Hepatocyte (in vitro differentiated cells): ENCODE measurements at regions not wholly inside any gene's neighbourhood (a gene's known extent, or its start where the extent isn't known, plus 50 kb on each side); places are given as distances from the start of the nearest gene placed in this dataset.

Experiments used
- DNase-seq: peaks from one replicate; pipeline ENCODE4 v3.0.0-alpha.2; 2016; ENCODE audit warnings: low spot score
- H2AFZ ChIP-seq: fragments of 200-600 bp; sonication (generic); 2 replicates; pipeline ENCODE4 v1.6.0; 2016; ENCODE audit warnings: antibody characterized with exemption, mild to moderate bottlenecking
- H3K27ac ChIP-seq: fragments of 200-600 bp; sonication (generic); 2 replicates; pipeline ENCODE4 v1.5.1; 2016; ENCODE audit warnings: mild to moderate bottlenecking
- H3K27me3 ChIP-seq: fragments of 200-600 bp; sonication (generic); 2 replicates; pipeline ENCODE4 v1.6.1; 2016
- H3K36me3 ChIP-seq: fragments of 200-600 bp; sonication (generic); replicated peaks from 2 replicates; pipeline ENCODE4 v1.5.1; 2016; ENCODE audit warnings: low read depth; ENCODE audit not compliant: insufficient read depth
- H3K4me1 ChIP-seq: fragments of 200-600 bp; sonication (generic); 2 replicates; pipeline ENCODE4 v1.5.1; 2016; ENCODE audit warnings: mild to moderate bottlenecking, moderate library complexity; ENCODE audit not compliant: insufficient read depth
- H3K4me2 ChIP-seq: fragments of 200-600 bp; sonication (generic); 2 replicates; pipeline ENCODE4 v1.6.0; 2016
- H3K4me3 ChIP-seq: fragments of 200-600 bp; sonication (generic); 2 replicates; pipeline ENCODE4 v1.5.1; 2016; ENCODE audit warnings: mild to moderate bottlenecking
- H3K79me2 ChIP-seq: fragments of 200-600 bp; sonication (generic); 2 replicates; pipeline ENCODE4 v1.6.0; 2017; ENCODE audit warnings: mild to moderate bottlenecking
- H3K9me2 ChIP-seq: fragments of 200-600 bp; sonication (generic); replicated peaks from 2 replicates; pipeline ENCODE4 v1.6.0; 2017; ENCODE audit warnings: mild to moderate bottlenecking; ENCODE audit not compliant: insufficient read depth
- H3K9me3 ChIP-seq: fragments of 200-600 bp; sonication (generic); 2 replicates; pipeline ENCODE4 v1.5.1; 2016; ENCODE audit warnings: low read depth, mild to moderate bottlenecking
- H4K20me1 ChIP-seq: fragments of 200-600 bp; sonication (generic); 2 replicates; pipeline ENCODE4 v1.6.0; 2016; ENCODE audit warnings: mild to moderate bottlenecking; ENCODE audit not compliant: insufficient read depth, poor library complexity, severe bottlenecking
- EZH2 ChIP-seq: fragments of 200-600 bp; sonication (generic); IDR thresholded peaks from 2 replicates; pipeline ENCODE4 v1.6.1; 2016; ENCODE audit warnings: antibody characterized with exemption, mild to moderate bottlenecking, borderline replicate concordance
- EZH2phosphoT487 ChIP-seq: fragments of 200-600 bp; sonication (generic); IDR thresholded peaks from one replicate; pipeline ENCODE4 v1.6.1; 2018; ENCODE audit warnings: antibody characterized with exemption, mild to moderate bottlenecking, low read depth, moderate library complexity; ENCODE audit not compliant: unreplicated experiment, severe bottlenecking
- WGBS: methylation state at CpG from one replicate; pipeline ENCODE4 v1.1.6; 2016; ENCODE audit warnings: low lambda C conversion rate; ENCODE audit errors: missing lambda C conversion rate; 5-methylcytosine and 5-hydroxymethylcytosine counted together
- TF ChIP-seq, protein P1 (sequence below): fragments of 200-600 bp; sonication (generic); IDR thresholded peaks from 2 replicates; pipeline ENCODE4 v1.5.1; 2016; ENCODE audit warnings: antibody characterized with exemption, mild to moderate bottlenecking; ENCODE audit not compliant: poor library complexity

DNA sequence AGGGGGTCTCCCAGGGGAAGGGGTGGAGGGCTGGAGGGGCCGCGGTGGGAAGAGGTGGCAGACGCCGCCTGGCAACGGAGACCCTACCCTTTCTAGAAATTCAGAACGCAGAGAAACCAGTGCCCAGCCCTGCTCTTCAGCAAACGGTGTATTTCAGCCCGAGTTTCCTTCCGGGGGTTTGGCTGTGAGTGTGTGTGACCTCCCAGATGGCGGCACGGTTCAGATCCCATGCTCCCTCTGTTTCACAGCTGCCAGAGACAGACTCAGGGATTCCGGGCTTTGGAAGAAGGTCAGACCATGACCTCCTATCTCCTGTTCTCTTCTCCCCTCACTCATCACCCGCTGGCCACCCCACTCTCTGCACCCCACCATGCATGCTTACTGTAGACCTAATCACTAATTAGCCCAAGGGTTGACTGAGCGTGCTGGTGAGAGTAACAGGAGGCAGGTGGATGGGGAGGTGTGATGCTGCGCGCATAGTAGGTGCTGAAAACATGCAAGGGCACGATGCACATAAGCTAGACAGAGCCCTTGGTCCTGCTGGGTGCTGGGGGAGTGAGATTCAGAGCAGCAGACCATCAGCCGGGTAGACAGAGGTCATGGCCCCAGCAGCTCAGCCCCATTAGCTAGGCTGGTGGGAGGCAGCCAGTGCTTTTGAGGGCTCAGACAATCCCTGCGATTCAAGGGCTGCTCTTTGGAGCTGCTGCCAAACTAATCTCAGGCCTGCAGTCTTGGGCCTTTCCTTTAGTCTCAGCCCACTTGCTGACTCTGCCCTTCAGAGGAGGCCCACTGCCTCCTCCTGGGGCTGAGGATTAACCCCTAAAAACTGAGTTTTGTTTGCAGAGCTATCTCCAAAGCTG, 256.5 kb upstream of the CADM1 start:
- Histone ChIP-seq H3K27ac (no peak overlapping the region), H3K4me2 (peak overlapping the region; percentile 99), H3K4me3 (peak overlapping the region; percentile 98), H3K9me2 (no peaks in the 10 kb centered on the region), H3K36me3 (no peaks in the 10 kb centered on the region), H4K20me1 (no peaks in the 10 kb centered on the region), H3K9me3 (no peaks in the 10 kb centered on the region), H3K79me2 (no peaks in the 10 kb centered on the region), H3K4me1 (peaks cover 5% of the 10 kb centered on the region), H2AFZ (peak overlapping the region; percentile 95), H3K27me3 (peaks cover 53% of the 10 kb centered on the region)
- no peak for DNase-seq
- TF ChIP-seq EZH2: no peak
- no peak for TF ChIP-seq EZH2phosphoT487
- 39% methylated on average over 17 of the region's 19 CpGs for WGBS

- peak overlapping the region; percentile 95 for H2AFZ ChIP-seq
- TF ChIP-seq, protein P1, sequence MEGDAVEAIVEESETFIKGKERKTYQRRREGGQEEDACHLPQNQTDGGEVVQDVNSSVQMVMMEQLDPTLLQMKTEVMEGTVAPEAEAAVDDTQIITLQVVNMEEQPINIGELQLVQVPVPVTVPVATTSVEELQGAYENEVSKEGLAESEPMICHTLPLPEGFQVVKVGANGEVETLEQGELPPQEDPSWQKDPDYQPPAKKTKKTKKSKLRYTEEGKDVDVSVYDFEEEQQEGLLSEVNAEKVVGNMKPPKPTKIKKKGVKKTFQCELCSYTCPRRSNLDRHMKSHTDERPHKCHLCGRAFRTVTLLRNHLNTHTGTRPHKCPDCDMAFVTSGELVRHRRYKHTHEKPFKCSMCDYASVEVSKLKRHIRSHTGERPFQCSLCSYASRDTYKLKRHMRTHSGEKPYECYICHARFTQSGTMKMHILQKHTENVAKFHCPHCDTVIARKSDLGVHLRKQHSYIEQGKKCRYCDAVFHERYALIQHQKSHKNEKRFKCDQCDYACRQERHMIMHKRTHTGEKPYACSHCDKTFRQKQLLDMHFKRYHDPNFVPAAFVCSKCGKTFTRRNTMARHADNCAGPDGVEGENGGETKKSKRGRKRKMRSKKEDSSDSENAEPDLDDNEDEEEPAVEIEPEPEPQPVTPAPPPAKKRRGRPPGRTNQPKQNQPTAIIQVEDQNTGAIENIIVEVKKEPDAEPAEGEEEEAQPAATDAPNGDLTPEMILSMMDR: no peak
- TF ChIP-seq EZH2phosphoT487 (no peak), EZH2 (peak; percentile 31)
Measured at GRCh38 chr11:115759622-115760460, 255.6 kb upstream of the CADM1 start.

GRCh38 chr11:115758011-115758410, 253.8 kb upstream of the CADM1 start:
- no peaks in the 10 kb centered on the region for H3K36me3 ChIP-seq
- no peaks in the 10 kb centered on the region for H3K79me2 ChIP-seq
- no peaks in the 10 kb centered on the region for H3K9me3 ChIP-seq
- no peak overlapping the region for H2AFZ ChIP-seq
- peaks cover 58% of the 10 kb centered on the region for H3K27me3 ChIP-seq
- DNase-seq: no peak
- no peak overlapping the region for H3K4me3 ChIP-seq
- no peaks in the 10 kb centered on the region for H3K9me2 ChIP-seq
- 92% methylated on average over 8 of the region's 8 CpGs for WGBS
- peaks cover 5% of the 10 kb centered on the region for H3K4me1 ChIP-seq
- H4K20me1 ChIP-seq: no peaks in the 10 kb centered on the region
- TF ChIP-seq EZH2: no peak
- TF ChIP-seq, protein P1: no peak
- no peak for TF ChIP-seq EZH2phosphoT487
- H3K4me2 ChIP-seq: no peak overlapping the region
- no peak overlapping the region for H3K27ac ChIP-seq

More at GRCh38 chr11:115759622-115760460, 255.6 kb upstream of the CADM1 start:
- peaks cover 5% of the 10 kb centered on the region for H3K4me1 ChIP-seq
- H3K79me2 ChIP-seq: no peaks in the 10 kb centered on the region
- H3K27me3 ChIP-seq: peaks cover 53% of the 10 kb centered on the region
- peak overlapping the region; percentile 99 for H3K4me2 ChIP-seq
- H3K27ac ChIP-seq: no peak overlapping the region
- H3K9me2 ChIP-seq: no peaks in the 10 kb centered on the region
- 8% methylated on average over 45 of the region's 70 CpGs for WGBS
- H3K36me3 ChIP-seq: no peaks in the 10 kb centered on the region
- peak; percentile 49 for DNase-seq
- no peaks in the 10 kb centered on the region for H3K9me3 ChIP-seq
- H3K4me3 ChIP-seq: peak overlapping the region; percentile 98
- no peaks in the 10 kb centered on the region for H4K20me1 ChIP-seq
